GM12875 (cell line): ENCODE measurements at regions not wholly inside any gene's neighbourhood (a gene's known extent, or its start where the extent isn't known, plus 50 kb on each side); places are given as distances from the start of the nearest gene placed in this dataset.
"Not testable (repeated sequence)": the region's sequence is repeated elsewhere in the genome, so short reads cannot be mapped to it uniquely, and the experiment has no call there.

ENCODE experiments used
- H3K4me3 ChIP-seq: one replicate; pipeline ENCODE4 v1.5.1; 2011; ENCODE audit warnings: low read depth, low read length, control low read depth
- CTCF ChIP-seq: IDR thresholded peaks from 2 replicates; pipeline ENCODE4 v1.5.1; 2011; ENCODE audit warnings: low read depth, mild to moderate bottlenecking, control low read depth, inconsistent platforms, low read length, moderate library complexity, borderline replicate concordance; ENCODE audit not compliant: insufficient read depth

GRCh38 chr14:22285991-22286390, 303.0 kb downstream of the DAD1 start:
- no peak for TF ChIP-seq CTCF
- H3K4me3 ChIP-seq, result no peak overlapping the region

- no peak overlapping the region for H3K4me3 ChIP-seq
- no peak for TF ChIP-seq CTCF
These were observed 306.1 kb downstream of the DAD1 start for GRCh38 chr14:22282949-22283348.

GRCh38 chr14:22282417-22282816, 306.6 kb downstream of the DAD1 start:
- no peak overlapping the region for H3K4me3 ChIP-seq

GRCh38 chr14:22281447-22281874, 307.6 kb downstream of the DAD1 start:
- not testable (repeated sequence) for H3K4me3 ChIP-seq

More at GRCh38 chr14:22282417-22282816, 306.6 kb downstream of the DAD1 start:
- TF ChIP-seq CTCF, result no peak

DNA sequence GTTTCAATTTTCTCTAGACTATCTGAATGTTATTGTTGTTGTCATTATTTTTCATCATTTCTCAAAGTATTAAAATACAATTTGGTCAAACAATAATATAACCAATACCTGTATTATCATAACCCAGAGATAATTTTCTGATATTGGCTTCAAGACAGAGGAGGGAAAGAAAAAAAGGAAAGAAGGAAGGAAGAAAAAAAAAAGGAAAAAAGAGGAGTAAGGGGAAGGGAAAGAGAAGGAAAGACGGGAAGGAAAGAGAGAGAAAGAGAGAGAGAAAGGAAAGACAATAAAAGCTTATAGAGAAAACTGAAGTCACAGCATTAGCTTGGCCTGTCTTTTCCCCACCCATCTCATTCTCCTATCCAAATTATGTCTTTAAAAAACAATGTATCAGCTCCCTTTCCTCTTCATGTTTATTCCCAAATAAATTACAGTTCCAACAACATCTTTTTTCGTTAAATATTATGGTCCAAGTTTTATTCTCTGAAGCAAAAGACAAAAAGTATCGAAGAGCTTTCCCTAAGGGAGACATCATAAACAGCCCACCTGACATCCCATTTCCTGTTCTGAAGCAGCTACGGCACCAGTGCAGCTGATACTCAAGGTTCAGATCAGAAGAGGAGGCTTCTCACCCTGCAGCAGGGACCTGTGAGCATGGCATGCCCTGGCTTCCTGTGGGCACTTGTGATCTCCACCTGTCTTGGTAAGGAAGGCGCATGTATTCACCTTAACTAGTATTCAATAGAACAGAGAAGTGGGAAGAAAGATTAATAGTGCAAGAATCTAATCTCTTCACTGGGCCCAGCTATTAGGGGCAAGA, 308.3 kb downstream of the DAD1 start:
- no peak for TF ChIP-seq CTCF
- H3K4me3 ChIP-seq, result no peak overlapping the region

GRCh38 chr14:22276913-22277816, 311.9 kb downstream of the DAD1 start:
- H3K4me3 ChIP-seq, result no peak overlapping the region
- peak; percentile 38; the same call in 1 of the 2 replicates for TF ChIP-seq CTCF
